ENCODE measurements at regions not wholly inside any gene's neighbourhood (a gene's known extent, or its start where the extent isn't known, plus 50 kb on each side); places are given as distances from the start of the nearest gene placed in this dataset.

DNA sequence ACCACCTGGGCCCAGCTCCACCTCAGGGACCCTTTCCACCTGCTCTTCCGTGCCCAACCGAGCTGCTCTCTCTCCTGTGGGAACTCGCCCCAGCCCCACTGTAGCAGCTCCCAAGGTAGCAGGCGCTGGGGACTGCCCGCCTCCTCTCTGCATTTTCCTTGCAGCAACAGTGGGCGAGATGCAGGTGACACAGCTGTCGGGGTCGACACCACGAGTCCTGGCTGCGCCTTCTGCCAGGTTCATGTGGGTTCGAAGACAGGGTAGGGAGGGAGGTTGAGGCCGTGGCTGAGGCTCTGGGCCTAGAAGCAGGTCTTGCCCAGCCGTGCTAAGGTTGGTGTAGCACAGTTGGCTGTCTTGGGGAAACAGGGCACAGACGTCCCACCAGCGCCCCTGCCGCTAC, 245.2 kb upstream of the FSTL5 start:
- Histone ChIP-seq H4K20me1 (ENCODE audit: insufficient read depth, low read length) (no peaks in the 10 kb centered on the region), H3K36me3 (ENCODE audit: insufficient read depth, low read length) (no peaks in the 10 kb centered on the region), H3K79me2 (ENCODE audit: insufficient read depth, low read depth, low read length) (no peaks in the 10 kb centered on the region), H3K27ac (ENCODE audit: low read depth, low read length, poor library complexity, severe bottlenecking) (no peak overlapping the region), H2AFZ (ENCODE audit: low read length) (no peak overlapping the region), H3K9me2 (ENCODE audit: insufficient read depth, low read length) (no peaks in the 10 kb centered on the region), H3K9me3 (ENCODE audit: low read length) (no peaks in the 10 kb centered on the region), H3K4me2 (ENCODE audit: low read length) (no peak overlapping the region), H3K4me1 (ENCODE audit: insufficient read depth, low read length, poor library complexity, severe bottlenecking) (no peaks in the 10 kb centered on the region), H3K4me3 (ENCODE audit: low read depth, low read length, poor library complexity, severe bottlenecking) (no peak overlapping the region)
- ChIA-PET CTCF (ENCODE audit: unreplicated experiment) (no interaction called here), POLR2A (no interaction called here)
- no TSS peak for BruUV-seq (replicated peaks)
- DNase-seq (ENCODE audit: low spot score) = no peak
- intact Hi-C loops (cut with micrococcal nuclease; ENCODE audit: unreplicated experiment) = no loop called here
- TF ChIP-seq, protein P1, sequence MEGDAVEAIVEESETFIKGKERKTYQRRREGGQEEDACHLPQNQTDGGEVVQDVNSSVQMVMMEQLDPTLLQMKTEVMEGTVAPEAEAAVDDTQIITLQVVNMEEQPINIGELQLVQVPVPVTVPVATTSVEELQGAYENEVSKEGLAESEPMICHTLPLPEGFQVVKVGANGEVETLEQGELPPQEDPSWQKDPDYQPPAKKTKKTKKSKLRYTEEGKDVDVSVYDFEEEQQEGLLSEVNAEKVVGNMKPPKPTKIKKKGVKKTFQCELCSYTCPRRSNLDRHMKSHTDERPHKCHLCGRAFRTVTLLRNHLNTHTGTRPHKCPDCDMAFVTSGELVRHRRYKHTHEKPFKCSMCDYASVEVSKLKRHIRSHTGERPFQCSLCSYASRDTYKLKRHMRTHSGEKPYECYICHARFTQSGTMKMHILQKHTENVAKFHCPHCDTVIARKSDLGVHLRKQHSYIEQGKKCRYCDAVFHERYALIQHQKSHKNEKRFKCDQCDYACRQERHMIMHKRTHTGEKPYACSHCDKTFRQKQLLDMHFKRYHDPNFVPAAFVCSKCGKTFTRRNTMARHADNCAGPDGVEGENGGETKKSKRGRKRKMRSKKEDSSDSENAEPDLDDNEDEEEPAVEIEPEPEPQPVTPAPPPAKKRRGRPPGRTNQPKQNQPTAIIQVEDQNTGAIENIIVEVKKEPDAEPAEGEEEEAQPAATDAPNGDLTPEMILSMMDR (conservative IDR thresholded peaks at IDR 0.05; ENCODE audit: low read length) = no peak
- TF ChIP-seq EZH2phosphoT487 (IDR thresholded peaks at IDR 0.05; ENCODE audit: borderline replicate concordance, low read depth, low read length) = no peak

DNA sequence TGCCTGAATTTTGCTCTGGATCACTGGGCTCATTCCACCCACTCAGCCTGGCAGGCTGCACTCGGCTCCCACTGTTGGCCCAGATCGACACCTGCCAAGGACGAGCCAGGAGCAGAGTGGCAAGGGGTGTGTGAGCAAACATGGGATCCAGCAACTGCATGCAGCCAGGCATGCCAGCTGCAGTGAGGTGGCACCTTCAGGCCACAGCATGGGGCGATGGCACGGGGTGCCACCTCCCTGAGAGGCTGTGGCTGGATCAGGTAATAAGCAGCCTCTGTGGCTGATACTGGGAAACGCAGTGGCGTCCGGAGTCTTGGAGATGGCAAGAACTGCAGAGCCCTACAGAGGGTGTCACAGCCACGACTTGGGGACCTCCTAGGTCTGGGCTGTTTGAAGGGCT, 244.5 kb upstream of the FSTL5 start:
- H3K4me1 ChIP-seq (ENCODE audit: insufficient read depth, low read length, poor library complexity, severe bottlenecking) = no peaks in the 10 kb centered on the region
- H3K4me2 ChIP-seq (ENCODE audit: low read length) = no peak overlapping the region
- BruUV-seq (replicated peaks) = no TSS peak
- TF ChIP-seq, protein P1 (conservative IDR thresholded peaks at IDR 0.05; ENCODE audit: low read length) = no peak
- no peak for TF ChIP-seq EZH2phosphoT487 (IDR thresholded peaks at IDR 0.05; ENCODE audit: borderline replicate concordance, low read depth, low read length)
- H3K4me3 ChIP-seq (ENCODE audit: low read depth, low read length, poor library complexity, severe bottlenecking) = no peak overlapping the region
- no peak for DNase-seq (ENCODE audit: low spot score)
- H3K79me2 ChIP-seq (ENCODE audit: insufficient read depth, low read depth, low read length) = no peaks in the 10 kb centered on the region
- H4K20me1 ChIP-seq (ENCODE audit: insufficient read depth, low read length) = no peaks in the 10 kb centered on the region
- CTCF ChIA-PET (ENCODE audit: unreplicated experiment) = no interaction called here
- intact Hi-C loops (cut with micrococcal nuclease; ENCODE audit: unreplicated experiment) = no loop called here
- no peaks in the 10 kb centered on the region for H3K9me3 ChIP-seq (ENCODE audit: low read length)
- no peaks in the 10 kb centered on the region for H3K9me2 ChIP-seq (ENCODE audit: insufficient read depth, low read length)
- H3K36me3 ChIP-seq (ENCODE audit: insufficient read depth, low read length) = no peaks in the 10 kb centered on the region
- H2AFZ ChIP-seq (ENCODE audit: low read length) = no peak overlapping the region
- POLR2A ChIA-PET = no interaction called here
- H3K27ac ChIP-seq (ENCODE audit: low read depth, low read length, poor library complexity, severe bottlenecking) = no peak overlapping the region

DNA sequence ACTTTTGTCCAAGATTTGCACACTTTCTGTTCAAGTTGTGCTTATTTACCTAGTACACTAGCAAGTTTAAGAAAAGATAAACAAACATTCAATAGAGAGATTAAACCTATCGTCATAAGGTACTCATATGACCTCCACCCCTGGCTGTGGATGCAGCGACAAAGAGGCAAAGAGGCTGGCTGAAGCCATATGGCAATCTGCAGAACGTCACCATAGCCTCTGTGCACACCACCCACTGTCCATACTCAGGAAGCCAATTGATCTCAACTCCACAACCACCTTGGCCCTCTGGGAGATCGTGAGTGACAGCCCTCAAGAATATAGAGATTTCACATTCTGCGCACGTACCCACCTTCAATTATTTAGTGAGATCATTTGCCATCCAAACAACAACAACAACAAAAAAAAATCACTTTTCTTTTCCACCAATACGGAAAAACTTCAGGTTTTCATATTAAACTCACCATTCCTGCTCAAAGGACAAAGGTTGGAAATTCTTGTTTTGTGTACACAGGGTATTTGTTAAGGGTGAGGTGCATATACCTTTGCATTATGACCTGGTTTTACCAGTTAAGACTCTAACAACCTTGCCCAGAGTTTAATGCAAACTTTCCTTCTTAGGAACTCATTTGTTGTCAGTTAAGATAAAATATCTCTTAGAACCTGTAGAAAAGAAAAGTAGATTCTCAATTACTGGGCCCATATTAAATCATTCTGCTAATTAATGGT, 243.0 kb upstream of the FSTL5 start:
- Histone ChIP-seq H3K27ac (ENCODE audit: low read depth, low read length, poor library complexity, severe bottlenecking) (no peak overlapping the region), H3K4me3 (ENCODE audit: low read depth, low read length, poor library complexity, severe bottlenecking) (no peak overlapping the region), H2AFZ (ENCODE audit: low read length) (no peak overlapping the region), H3K4me1 (ENCODE audit: insufficient read depth, low read length, poor library complexity, severe bottlenecking) (no peaks in the 10 kb centered on the region), H4K20me1 (ENCODE audit: insufficient read depth, low read length) (no peaks in the 10 kb centered on the region), H3K4me2 (ENCODE audit: low read length) (no peak overlapping the region), H3K9me2 (ENCODE audit: insufficient read depth, low read length) (no peaks in the 10 kb centered on the region), H3K79me2 (ENCODE audit: insufficient read depth, low read depth, low read length) (no peaks in the 10 kb centered on the region), H3K9me3 (ENCODE audit: low read length) (no peaks in the 10 kb centered on the region), H3K36me3 (ENCODE audit: insufficient read depth, low read length) (no peaks in the 10 kb centered on the region)
- ChIA-PET POLR2A (no interaction called here), CTCF (ENCODE audit: unreplicated experiment) (no interaction called here)
- intact Hi-C loops (cut with micrococcal nuclease; ENCODE audit: unreplicated experiment) = no loop called here
- BruUV-seq (replicated peaks) = no TSS peak
- no peak for TF ChIP-seq EZH2phosphoT487 (IDR thresholded peaks at IDR 0.05; ENCODE audit: borderline replicate concordance, low read depth, low read length)
- TF ChIP-seq, protein P1 (conservative IDR thresholded peaks at IDR 0.05; ENCODE audit: low read length) = no peak
- DNase-seq (ENCODE audit: low spot score) = no peak
